KG1 (cell line): ENCODE measurements at regions not wholly inside any gene's neighbourhood (a gene's known extent, or its start where the extent isn't known, plus 50 kb on each side); places are given as distances from the start of the nearest gene placed in this dataset.
"Not testable (repeated sequence)": the region's sequence is repeated elsewhere in the genome, so short reads cannot be mapped to it uniquely, and the experiment has no call there.

Source experiments
- DNase-seq: peaks from one replicate; lab custom pipeline; 2025; lab: John Stamatoyannopoulos, UW

- no peak for DNase-seq
Measured at GRCh38 chr1:102365071-102365470, 368.3 kb upstream of the OLFM3 start.

- no peak for DNase-seq
Measured at GRCh38 chr1:102336602-102337001, 339.9 kb upstream of the OLFM3 start.

- no peak for DNase-seq
Measured at GRCh38 chr1:102318104-102318806, 321.5 kb upstream of the OLFM3 start.

DNA sequence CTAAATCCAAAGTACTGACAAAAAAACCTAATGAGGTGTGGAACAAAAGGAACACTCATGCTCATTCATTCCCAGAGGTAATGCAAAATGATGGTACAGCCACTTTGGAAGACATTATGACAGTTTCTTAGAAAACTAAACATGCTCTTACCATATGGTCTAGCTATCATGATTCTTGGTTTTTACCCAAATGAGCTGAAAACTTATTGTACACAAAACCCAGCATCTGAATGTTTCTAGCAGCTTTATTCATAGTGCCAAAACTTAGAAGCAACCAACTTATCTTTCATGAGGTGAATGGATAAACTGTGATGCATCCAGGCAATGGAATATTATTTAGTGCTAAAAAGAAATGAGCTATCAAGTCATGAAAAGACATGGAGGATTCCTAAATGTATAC lies 318.4 kb upstream of the OLFM3 start:
- no peak for DNase-seq

- no peak for DNase-seq
Measured at GRCh38 chr1:102296116-102296515, 299.4 kb upstream of the OLFM3 start.

- DNase-seq, result no peak
Measured at GRCh38 chr1:102282955-102283354, 286.2 kb upstream of the OLFM3 start.

DNA sequence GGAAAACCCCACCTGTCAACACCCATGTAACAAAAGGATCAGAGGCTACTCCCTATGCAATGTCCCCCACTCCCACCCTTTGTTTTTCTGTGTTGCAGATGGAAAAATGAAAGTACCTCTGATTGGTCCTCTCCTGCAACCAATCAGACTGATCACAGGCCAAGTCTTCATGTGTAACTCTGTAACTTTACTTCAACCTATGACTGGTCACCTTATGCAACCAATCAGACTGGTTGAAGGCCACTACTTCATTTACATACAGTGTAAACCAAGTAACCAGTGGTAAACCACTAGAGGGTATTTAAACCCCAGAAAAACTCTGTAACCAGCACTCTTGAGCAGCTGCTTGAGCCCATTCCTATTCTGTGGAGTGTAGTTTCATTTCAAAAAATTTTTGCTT lies 266.3 kb upstream of the OLFM3 start:
- no peak for DNase-seq

GRCh38 chr1:102252731-102253505 lies 256.2 kb upstream of the OLFM3 start:
- DNase-seq, result no peak

GRCh38 chr1:102241431-102242338 lies 245.0 kb upstream of the OLFM3 start:
- DNase-seq, result no peak

GRCh38 chr1:102239247-102239646 lies 242.5 kb upstream of the OLFM3 start:
- DNase-seq, result no peak

DNA sequence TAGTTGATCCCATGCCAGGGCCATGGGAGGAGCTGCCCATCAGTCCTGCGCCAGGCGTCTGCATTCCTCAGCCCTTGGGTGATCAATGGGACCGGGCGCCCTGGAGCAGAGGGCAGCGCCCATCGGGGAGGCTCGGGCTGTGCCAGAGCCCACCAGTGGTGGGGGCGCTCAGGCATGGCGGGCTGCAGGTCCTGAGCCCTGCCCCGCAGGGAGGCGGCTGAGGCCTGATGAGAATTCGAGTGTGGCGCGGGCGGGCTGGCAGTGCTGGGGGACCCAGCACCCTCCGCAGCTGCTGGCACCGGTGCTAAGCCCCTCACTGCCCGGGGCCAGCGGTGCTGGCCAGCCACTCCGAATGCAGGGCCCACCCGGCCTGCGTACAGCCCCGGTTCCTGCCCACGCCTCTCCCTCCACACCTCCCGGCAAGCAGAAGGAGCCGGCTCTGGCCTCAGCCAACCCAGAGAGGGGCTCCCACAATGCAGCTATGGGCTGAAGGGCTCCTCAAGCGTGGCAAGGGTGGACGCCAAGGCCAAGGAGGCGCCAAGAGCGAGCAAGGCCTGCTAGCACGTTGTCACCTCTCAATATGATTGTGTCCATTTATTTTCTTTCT lies 238.1 kb upstream of the OLFM3 start:
- no peak for DNase-seq

DNA sequence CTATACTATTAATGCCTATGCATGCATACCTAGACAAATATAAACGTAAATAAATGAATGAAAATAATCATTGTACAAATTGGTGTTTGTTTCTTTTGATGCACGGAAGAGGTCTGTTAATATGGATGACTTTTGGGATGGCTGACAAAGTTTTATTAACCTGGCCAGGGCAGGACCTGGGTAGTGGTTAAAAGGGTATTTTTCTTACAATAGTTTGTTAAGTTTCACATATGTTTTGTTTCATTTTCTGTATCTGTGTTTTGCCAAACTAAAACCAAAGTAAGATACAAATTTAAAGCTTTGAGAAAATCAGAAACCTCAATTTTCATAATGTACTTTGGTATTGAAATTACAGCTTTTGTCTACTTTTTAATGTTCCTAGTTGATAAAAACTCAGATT lies 222.7 kb upstream of the OLFM3 start:
- no peak for DNase-seq

DNA sequence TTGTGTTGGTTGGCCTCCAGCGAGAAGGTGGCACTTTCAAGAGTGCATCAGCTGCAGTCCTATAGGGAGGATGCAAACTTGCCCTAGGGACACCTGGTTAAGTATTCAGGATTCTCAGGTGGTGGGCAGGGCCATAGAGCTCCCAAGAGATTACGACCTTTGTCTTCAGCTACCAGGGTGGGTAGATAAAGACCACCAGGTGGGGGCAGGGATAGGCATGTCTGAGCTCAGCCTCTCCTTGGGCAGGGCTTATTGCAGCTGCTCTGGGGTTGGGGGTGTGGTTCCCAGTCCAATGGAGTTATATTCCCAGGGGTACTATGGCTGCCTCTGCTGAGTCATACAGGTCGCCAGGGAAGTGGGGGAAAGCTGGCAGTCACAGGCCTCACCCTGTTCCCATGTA lies 214.2 kb upstream of the OLFM3 start:
- DNase-seq, result not testable (repeated sequence)

- DNase-seq, result peak; percentile 18
Measured at GRCh38 chr1:102191723-102192122, 195.0 kb upstream of the OLFM3 start.

DNA sequence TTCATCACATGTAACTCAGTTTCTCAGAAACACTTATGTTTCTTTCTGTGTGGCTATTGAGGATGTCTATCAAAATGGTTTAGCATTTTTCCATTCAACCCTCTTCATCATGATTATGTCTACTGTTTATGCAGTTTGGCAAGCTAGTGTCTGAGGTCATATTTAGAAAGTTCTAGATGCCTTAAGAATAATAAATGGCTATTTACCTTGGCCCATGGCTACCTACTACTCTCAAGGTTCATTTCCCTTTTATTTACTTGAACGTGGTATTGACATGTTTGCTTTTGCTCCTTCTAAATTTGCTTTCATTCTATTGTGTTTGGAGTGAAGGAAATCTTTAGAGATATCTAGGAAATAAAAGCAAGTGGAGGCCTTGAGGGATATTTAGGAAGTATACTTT lies 193.7 kb upstream of the OLFM3 start:
- DNase-seq, result no peak

DNA sequence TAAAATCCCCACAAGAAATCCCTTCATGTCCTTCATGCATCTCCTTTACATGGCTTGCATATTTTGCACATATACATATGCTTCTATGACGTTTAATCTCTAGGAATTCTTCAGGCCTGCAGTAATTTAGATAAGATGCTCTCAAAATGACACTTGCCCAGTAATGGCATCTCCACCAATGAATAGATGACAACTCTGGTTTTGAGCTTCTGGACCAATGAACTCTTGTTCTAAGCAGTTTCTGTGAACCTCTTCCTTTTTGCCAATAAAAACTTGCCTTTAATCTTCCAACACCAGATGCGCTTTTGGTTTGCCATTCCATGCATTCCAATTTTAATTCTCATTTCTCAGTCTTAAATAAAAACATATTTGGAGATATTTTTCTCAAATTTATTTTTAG lies 189.8 kb upstream of the OLFM3 start:
- DNase-seq, result no peak

DNA sequence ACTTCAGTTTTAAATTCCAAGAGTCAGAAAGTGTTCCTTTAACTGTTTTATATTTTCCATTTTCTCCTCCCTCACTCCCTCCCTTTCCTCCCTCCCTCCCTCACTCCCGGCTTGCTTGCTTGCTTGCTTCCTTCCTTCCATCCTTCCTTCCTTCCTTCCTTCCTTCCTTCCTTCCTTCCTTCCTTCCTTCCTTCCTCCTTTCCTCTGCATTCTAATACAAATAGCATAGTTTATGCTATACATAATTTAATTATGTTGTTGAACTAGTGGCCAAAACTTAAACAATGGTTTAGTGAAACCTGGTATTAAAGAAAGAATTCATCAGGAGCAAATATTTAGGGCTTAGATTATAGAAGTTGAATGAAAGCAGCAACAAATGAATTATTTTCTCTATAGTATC lies 188.5 kb upstream of the OLFM3 start:
- no peak for DNase-seq

DNA sequence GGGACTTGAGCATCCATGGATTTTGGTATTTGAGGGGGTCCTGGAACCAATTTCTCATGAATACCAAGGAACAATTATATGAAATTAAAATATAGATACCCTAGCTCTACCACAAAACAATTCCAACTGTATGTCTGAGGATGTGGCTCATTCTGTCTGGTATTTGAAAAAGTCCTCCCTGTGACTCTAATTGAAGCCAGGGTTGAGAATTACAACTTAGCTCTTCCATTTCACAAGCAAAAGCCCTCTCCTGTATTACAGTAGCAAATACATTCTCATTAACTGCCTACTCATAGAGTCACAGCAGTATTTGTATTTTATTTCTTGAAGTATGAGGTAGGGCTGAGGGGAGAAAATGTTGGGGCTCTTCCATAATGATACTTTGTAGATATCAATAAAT lies 187.8 kb upstream of the OLFM3 start:
- no peak for DNase-seq

- no peak for DNase-seq
Measured at GRCh38 chr1:102183711-102184110, 187.0 kb upstream of the OLFM3 start.

DNA sequence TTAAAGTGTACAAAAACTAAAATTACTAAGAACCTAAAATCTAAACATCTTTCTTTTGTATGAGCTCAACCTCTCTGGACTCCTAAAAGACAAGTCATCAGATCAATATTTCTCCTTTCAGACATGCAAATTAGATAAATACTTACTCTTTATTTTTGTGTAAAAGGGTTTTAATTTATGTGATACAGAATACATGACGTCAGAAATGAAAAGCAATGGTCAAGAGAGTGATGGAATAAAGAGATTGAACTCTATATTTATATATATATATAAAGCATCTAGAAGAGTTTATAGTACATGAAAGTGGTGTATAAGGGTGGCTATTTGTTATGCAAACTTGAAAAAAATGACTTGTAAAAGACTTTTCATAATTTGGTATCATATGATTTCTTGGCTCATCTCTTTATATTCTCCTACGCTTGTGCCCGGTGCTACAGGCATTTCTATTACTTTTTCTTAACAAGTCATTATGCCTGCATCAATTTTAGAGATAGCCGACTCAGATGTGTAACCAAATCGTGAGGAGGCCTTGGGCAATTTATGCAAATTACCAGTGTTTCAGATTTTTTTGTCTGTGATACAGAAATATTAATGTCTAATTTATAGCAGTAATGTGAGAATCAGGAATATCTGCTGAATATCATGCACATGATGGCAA lies 186.0 kb upstream of the OLFM3 start:
- no peak for DNase-seq

GRCh38 chr1:102181341-102181740 lies 184.6 kb upstream of the OLFM3 start:
- no peak for DNase-seq

GRCh38 chr1:102178480-102178879 lies 181.8 kb upstream of the OLFM3 start:
- DNase-seq, result no peak
